K562 (cell line): ENCODE measurements at regions not wholly inside any gene's neighbourhood (a gene's known extent, or its start where the extent isn't known, plus 50 kb on each side); places are given as distances from the start of the nearest gene placed in this dataset.

Source experiments
- ATAC-seq: fragments of 200-7000 bp; cut with Tn5 transposase; 3 replicates; pipeline ENCODE4 v1.9.1; 2020; ENCODE audit warnings: moderate library complexity
- BruUV-seq: library from RNA; stranded (reverse); fragments of 400-500 nt; replicated peaks from 2 replicates; lab custom pipeline; 2021; lab: Mats Ljungman, UMichigan
- CTCF ChIA-PET: fragments of 300-600 bp; formaldehyde crosslinking; extraction: SDS; loops from one replicate; lab custom pipeline; 2021; ENCODE audit warnings: low intra/inter-chr PET ratio; lab: Yijun Ruan, JAX
- POLR2A ChIA-PET: fragments of 300-600, 350-650 bp; sonication (Branson Sonifier 250); formaldehyde crosslinking; extraction: SDS; loops from one replicate; lab custom pipeline; 2021; ENCODE audit warnings: antibody characterized with exemption, inconsistent platforms; lab: Yijun Ruan, JAX
- DNase-seq, 4 experiments: peaks; one replicate each; pipeline versions ENCODE4 v3.0.0 to v3.0.0-alpha.2; 2011 to 2018; ENCODE audit warnings: low spot score in 3 of 4, mixed read lengths in 3 of 4; ENCODE audit errors: extremely low read depth in 1 of 4
- FAIRE-seq: peaks from 2 replicates; lab custom pipeline; 2011; peaks lifted over from hg19 to GRCh38; lab: Jason Lieb, UNC
- H2AFZ ChIP-seq: 2 replicates; pipeline ENCODE4 v1.6.0; 2011; ENCODE audit warnings: low read depth, low read length, control low read depth, inconsistent platforms
- H3K27ac ChIP-seq: fragments of 200-600 bp; 3 replicates; pipeline ENCODE4 v1.8.0; 2011; ENCODE audit warnings: low read depth, mild to moderate bottlenecking, control low read depth, inconsistent platforms, low read length, moderate library complexity, mixed read lengths; ENCODE audit errors: extremely low read depth
- H3K27me3 ChIP-seq, 2 experiments: fragments of 300-600 bp in 1 of 2; 2 replicates in 1 of 2; 3 replicates in 1 of 2; pipeline versions ENCODE4 v1.6.0 to v1.8.0; 2011; ENCODE audit warnings: inconsistent platforms in 2 of 2, low read length in 2 of 2, mild to moderate bottlenecking in 1 of 2, mixed read lengths in 1 of 2, moderate library complexity in 1 of 2; ENCODE audit not compliant: control insufficient read depth in 2 of 2, insufficient read depth in 2 of 2
- H3K36me3 ChIP-seq: fragments of 300-600 bp; 3 replicates; pipeline ENCODE4 v1.8.0; 2011; ENCODE audit warnings: mild to moderate bottlenecking, low read length, inconsistent platforms; ENCODE audit not compliant: control insufficient read depth, insufficient read depth
- H3K4me1 ChIP-seq, 2 experiments: fragments of 200-600 bp in 1 of 2; replicated peaks in 1 of 2; 2 replicates in 1 of 2; 3 replicates in 1 of 2; pipeline versions ENCODE4 v1.5.1 to v1.8.0; 2011; ENCODE audit warnings: inconsistent platforms in 2 of 2, low read length in 2 of 2, mild to moderate bottlenecking in 1 of 2, mixed read lengths in 1 of 2, moderate library complexity in 1 of 2; ENCODE audit not compliant: control insufficient read depth in 2 of 2, insufficient read depth in 2 of 2
- H3K4me2 ChIP-seq: 2 replicates; pipeline ENCODE4 v1.6.1; 2011; ENCODE audit warnings: low read length, control low read depth, inconsistent platforms, mixed read lengths; ENCODE audit not compliant: insufficient read depth
- H3K4me3 ChIP-seq: fragments of 200-600 bp; sonication (generic), shearing (Covaris generic); 2 replicates; pipeline ENCODE4 v1.5.1; 2016; ENCODE audit warnings: control low read depth, inconsistent platforms
- H3K79me2 ChIP-seq: fragments of 200-600 bp; 3 replicates; pipeline ENCODE4 v1.8.0; 2011; ENCODE audit warnings: low read length, inconsistent platforms; ENCODE audit not compliant: control insufficient read depth, insufficient read depth
- H3K9ac ChIP-seq, 2 experiments: 2 replicates each; pipeline versions ENCODE4 v1.6.0 to v1.6.1; 2011; ENCODE audit warnings: low read depth in 2 of 2, low read length in 2 of 2, control low read depth in 1 of 2, inconsistent platforms in 1 of 2, mild to moderate bottlenecking in 1 of 2, mixed read lengths in 1 of 2; ENCODE audit not compliant: insufficient read depth in 1 of 2
- H3K9me1 ChIP-seq: one replicate; pipeline ENCODE4 v1.6.0; 2011; ENCODE audit warnings: inconsistent platforms, mild to moderate bottlenecking, low read length, moderate library complexity; ENCODE audit not compliant: control insufficient read depth, insufficient read depth
- H3K9me3 ChIP-seq: replicated peaks from 2 replicates; pipeline ENCODE4 v1.5.1; 2011; ENCODE audit warnings: low read depth, low read length, inconsistent platforms; ENCODE audit not compliant: control insufficient read depth, insufficient read depth
- H4K20me1 ChIP-seq: replicated peaks from 2 replicates; pipeline ENCODE4 v1.6.1; 2011; ENCODE audit warnings: low read length, inconsistent platforms, mixed read lengths; ENCODE audit not compliant: control insufficient read depth, insufficient read depth
- ETV1 ChIP-seq: fragments of 450-650 bp; conservative IDR thresholded peaks from 2 replicates; pipeline ENCODE4 v1.6.1; 2016; ENCODE audit warnings: missing genetic modification characterization, control low read depth, low read depth, missing compliant biosample characterization
- NCOR1 ChIP-seq: fragments of 450-650 bp; IDR thresholded peaks from 2 replicates; pipeline ENCODE4 v1.6.1; 2016; ENCODE audit warnings: mild to moderate bottlenecking, moderate library complexity
- STAG1 ChIP-seq: sonication (generic); formaldehyde crosslinking; IDR thresholded peaks from 2 replicates; pipeline ENCODE4 v1.5.0; 2020; ENCODE audit warnings: missing genetic modification reagents, borderline replicate concordance
- ZNF717 ChIP-seq: fragments of 250-450 bp; sonication (Bioruptor Pico); IDR thresholded peaks from 2 replicates; pipeline ENCODE4 v1.5.0; 2021
- ZNF75A ChIP-seq: fragments of 450-650 bp; formaldehyde crosslinking; IDR thresholded peaks from 2 replicates; pipeline ENCODE4 v1.4.0; 2020; ENCODE audit warnings: mild to moderate bottlenecking
- WGBS: fragments of 100-300 bp; shearing (Covaris generic); methylation state at CpG from one replicate; pipeline ENCODE4 v1.1.6; 2016; ENCODE audit warnings: low coverage, mixed read lengths; ENCODE audit not compliant: insufficient coverage; ENCODE audit errors: missing lambda C conversion rate; 5-methylcytosine and 5-hydroxymethylcytosine counted together
- in situ Hi-C: fragments of 300-500 bp; cut with MboI; formaldehyde crosslinking; loops from 4 replicates; pipeline ENCODE4 v1.15.0; 2018; ENCODE audit warnings: inconsistent platforms, mixed read lengths
- intact Hi-C: fragments of 100-400 bp; cut with micrococcal nuclease; formaldehyde crosslinking; loops from 2 replicates; pipeline ENCODE4 v1.14.2; 2022
- TF ChIP-seq, protein P1 (sequence below): sonication (generic); formaldehyde crosslinking; IDR thresholded peaks from 2 replicates; pipeline ENCODE4 v1.8.0; 2022; ENCODE audit warnings: mild to moderate bottlenecking, missing genetic modification reagents, borderline replicate concordance
- TF ChIP-seq, protein P2 (sequence below): fragments of 450-650 bp; IDR thresholded peaks from 2 replicates; pipeline ENCODE4 v1.6.1; 2017; ENCODE audit warnings: antibody characterized with exemption, mild to moderate bottlenecking

DNA sequence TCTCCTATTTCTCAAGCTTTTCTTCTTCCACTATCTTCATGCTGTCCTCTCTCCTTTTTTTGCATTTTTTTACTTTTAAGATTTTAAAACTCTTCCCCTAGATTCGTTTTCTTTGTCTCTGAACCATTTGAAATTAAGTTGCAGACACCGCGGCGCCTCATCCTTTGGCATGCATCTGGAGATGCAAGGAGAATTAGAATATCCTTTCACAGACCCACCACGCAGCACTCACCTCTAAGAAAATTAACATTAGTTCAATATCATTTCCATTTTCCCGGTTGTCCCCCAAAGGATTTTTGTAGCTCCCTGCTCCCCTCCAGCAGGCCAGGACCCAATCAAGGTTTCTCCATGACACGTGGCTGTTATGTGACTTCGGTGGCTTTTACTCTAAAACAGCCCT lies 88.8 kb downstream of the C1QL2 start:
- Histone ChIP-seq H3K27ac (no peak overlapping the region), H3K4me1 (no peaks in the 10 kb centered on the region; a peak in 1 of 5 replicates), H3K4me2 (no peak overlapping the region), H3K27me3 (peaks cover 0 to 4% of the 10 kb centered on the region in 2 experiments; a peak in 1 of 5 replicates), H3K9me3 (no peaks in the 10 kb centered on the region), H3K9ac (no peak overlapping the region), H3K36me3 (no peaks in the 10 kb centered on the region), H3K79me2 (no peaks in the 10 kb centered on the region), H2AFZ (no peak overlapping the region), H4K20me1 (0 out of 2 replicates have a peak, but pooled peaks cover 3% of the 10 kb centered on the region), H3K4me3 (no peak overlapping the region), H3K9me1 (no peaks in the 10 kb centered on the region)
- FAIRE-seq, result no peak
- ChIA-PET POLR2A (interaction anchor here (0.6 kb wide), 1 partner anchor 981 kb away, joined by 3 read pairs; the partner anchor contains the start of gene INSIG2), CTCF (no interaction called here)
- no TSS peak for BruUV-seq
- TF ChIP-seq, protein P1, sequence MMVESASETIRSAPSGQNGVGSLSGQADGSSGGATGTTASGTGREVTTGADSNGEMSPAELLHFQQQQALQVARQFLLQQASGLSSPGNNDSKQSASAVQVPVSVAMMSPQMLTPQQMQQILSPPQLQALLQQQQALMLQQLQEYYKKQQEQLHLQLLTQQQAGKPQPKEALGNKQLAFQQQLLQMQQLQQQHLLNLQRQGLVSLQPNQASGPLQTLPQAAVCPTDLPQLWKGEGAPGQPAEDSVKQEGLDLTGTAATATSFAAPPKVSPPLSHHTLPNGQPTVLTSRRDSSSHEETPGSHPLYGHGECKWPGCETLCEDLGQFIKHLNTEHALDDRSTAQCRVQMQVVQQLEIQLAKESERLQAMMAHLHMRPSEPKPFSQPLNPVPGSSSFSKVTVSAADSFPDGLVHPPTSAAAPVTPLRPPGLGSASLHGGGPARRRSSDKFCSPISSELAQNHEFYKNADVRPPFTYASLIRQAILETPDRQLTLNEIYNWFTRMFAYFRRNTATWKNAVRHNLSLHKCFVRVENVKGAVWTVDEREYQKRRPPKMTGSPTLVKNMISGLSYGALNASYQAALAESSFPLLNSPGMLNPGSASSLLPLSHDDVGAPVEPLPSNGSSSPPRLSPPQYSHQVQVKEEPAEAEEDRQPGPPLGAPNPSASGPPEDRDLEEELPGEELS (CRISPR knock-in tag), result no peak
- TF ChIP-seq ETV1 (tag) (no peak), ZNF717 (CRISPR knock-in tag) (no peak), ZNF75A (no peak), STAG1 (CRISPR knock-in tag) (no peak), NCOR1 (no peak)
- TF ChIP-seq, protein P2, sequence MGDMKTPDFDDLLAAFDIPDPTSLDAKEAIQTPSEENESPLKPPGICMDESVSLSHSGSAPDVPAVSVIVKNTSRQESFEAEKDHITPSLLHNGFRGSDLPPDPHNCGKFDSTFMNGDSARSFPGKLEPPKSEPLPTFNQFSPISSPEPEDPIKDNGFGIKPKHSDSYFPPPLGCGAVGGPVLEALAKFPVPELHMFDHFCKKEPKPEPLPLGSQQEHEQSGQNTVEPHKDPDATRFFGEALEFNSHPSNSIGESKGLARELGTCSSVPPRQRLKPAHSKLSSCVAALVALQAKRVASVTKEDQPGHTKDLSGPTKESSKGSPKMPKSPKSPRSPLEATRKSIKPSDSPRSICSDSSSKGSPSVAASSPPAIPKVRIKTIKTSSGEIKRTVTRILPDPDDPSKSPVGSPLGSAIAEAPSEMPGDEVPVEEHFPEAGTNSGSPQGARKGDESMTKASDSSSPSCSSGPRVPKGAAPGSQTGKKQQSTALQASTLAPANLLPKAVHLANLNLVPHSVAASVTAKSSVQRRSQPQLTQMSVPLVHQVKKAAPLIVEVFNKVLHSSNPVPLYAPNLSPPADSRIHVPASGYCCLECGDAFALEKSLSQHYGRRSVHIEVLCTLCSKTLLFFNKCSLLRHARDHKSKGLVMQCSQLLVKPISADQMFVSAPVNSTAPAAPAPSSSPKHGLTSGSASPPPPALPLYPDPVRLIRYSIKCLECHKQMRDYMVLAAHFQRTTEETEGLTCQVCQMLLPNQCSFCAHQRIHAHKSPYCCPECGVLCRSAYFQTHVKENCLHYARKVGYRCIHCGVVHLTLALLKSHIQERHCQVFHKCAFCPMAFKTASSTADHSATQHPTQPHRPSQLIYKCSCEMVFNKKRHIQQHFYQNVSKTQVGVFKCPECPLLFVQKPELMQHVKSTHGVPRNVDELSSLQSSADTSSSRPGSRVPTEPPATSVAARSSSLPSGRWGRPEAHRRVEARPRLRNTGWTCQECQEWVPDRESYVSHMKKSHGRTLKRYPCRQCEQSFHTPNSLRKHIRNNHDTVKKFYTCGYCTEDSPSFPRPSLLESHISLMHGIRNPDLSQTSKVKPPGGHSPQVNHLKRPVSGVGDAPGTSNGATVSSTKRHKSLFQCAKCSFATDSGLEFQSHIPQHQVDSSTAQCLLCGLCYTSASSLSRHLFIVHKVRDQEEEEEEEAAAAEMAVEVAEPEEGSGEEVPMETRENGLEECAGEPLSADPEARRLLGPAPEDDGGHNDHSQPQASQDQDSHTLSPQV, result no peak
- intact Hi-C loops, result no loop called here
- in situ Hi-C loops, result no loop called here
- 5% methylated on average over 7 of the region's 8 CpGs for WGBS
- no peak for ATAC-seq
- DNase-seq, result no peak
